ENCODE measurements at regions not wholly inside any gene's neighbourhood (a gene's known extent, or its start where the extent isn't known, plus 50 kb on each side); places are given as distances from the start of the nearest gene placed in this dataset.

DNA sequence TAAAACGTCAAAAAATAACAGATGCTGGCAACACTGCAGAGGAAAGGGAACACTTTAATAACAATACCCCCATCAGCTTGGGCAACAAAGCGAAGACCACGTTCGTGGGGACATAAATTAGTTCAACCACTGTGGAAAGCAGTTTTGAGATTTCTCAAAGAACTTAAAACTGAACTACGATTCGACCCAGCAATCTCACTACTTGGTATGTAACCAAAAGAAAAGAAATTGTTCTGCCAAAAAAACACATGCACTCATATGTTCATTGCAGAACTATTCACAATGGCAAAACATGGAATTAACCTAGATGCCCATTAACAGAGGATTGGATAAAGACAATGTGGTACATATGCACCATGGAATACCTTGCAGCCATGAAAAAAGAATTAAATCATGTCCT is 81.2 kb upstream of the RAP1B start:
- Histone ChIP-seq H3K27ac (ENCODE audit: low read depth, low read length) (no peak overlapping the region), H3K9ac (ENCODE audit: low read length) (no peak overlapping the region), H3K9me2 (replicated peaks; ENCODE audit: insufficient read depth, low read length) (no peaks in the 10 kb centered on the region), H3K4me3 (ENCODE audit: insufficient read depth, low read length, poor library complexity, severe bottlenecking) (no peak overlapping the region), H3K9me3 (ENCODE audit: insufficient read depth, low read length) (no peaks in the 10 kb centered on the region), H3K27me3 (ENCODE audit: low read length) (no peaks in the 10 kb centered on the region), H3K36me3 (ENCODE audit: low read length) (no peaks in the 10 kb centered on the region), H3F3A (ENCODE audit: insufficient read depth) (no peaks in the 10 kb centered on the region), H2AFZ (ENCODE audit: low read depth, low read length, severe bottlenecking) (no peak overlapping the region), H3K4me2 (ENCODE audit: low read depth, low read length, poor library complexity, severe bottlenecking) (no peak overlapping the region), H4K20me1 (ENCODE audit: low read depth, low read length) (no peaks in the 10 kb centered on the region), H3K79me2 (ENCODE audit: insufficient read depth, low read length) (no peaks in the 10 kb centered on the region)
- TF ChIP-seq EZH2phosphoT487 (conservative IDR thresholded peaks at IDR 0.05; ENCODE audit: low read length): no peak
- TF ChIP-seq, protein P1, sequence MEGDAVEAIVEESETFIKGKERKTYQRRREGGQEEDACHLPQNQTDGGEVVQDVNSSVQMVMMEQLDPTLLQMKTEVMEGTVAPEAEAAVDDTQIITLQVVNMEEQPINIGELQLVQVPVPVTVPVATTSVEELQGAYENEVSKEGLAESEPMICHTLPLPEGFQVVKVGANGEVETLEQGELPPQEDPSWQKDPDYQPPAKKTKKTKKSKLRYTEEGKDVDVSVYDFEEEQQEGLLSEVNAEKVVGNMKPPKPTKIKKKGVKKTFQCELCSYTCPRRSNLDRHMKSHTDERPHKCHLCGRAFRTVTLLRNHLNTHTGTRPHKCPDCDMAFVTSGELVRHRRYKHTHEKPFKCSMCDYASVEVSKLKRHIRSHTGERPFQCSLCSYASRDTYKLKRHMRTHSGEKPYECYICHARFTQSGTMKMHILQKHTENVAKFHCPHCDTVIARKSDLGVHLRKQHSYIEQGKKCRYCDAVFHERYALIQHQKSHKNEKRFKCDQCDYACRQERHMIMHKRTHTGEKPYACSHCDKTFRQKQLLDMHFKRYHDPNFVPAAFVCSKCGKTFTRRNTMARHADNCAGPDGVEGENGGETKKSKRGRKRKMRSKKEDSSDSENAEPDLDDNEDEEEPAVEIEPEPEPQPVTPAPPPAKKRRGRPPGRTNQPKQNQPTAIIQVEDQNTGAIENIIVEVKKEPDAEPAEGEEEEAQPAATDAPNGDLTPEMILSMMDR (IDR thresholded peaks at IDR 0.05; ENCODE audit: insufficient read depth, low read length, poor library complexity, severe bottlenecking): no peak

DNA sequence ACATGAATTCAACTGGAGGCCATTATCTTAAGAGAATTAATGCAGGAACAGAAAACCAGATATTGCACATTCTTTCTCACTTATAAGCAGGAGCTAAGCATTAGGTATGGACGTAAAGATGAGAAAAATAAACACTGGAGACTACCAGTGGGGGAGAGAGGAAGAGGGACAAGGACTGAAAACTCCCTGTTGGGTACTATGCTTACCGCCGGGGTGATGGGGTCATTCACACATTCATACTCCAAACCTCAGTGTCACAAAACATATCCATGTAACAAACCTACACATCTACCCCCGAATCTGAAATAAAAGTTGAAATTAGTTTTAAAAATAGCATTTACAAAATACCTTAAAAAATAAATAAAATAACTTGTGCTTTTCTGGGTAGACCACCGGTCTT is 80.8 kb upstream of the RAP1B start:
- Histone ChIP-seq H3K27ac (ENCODE audit: low read depth, low read length) (no peak overlapping the region), H3F3A (ENCODE audit: insufficient read depth) (no peaks in the 10 kb centered on the region), H2AFZ (ENCODE audit: low read depth, low read length, severe bottlenecking) (no peak overlapping the region), H3K9me3 (ENCODE audit: insufficient read depth, low read length) (no peaks in the 10 kb centered on the region), H3K79me2 (ENCODE audit: insufficient read depth, low read length) (no peaks in the 10 kb centered on the region), H3K9me2 (replicated peaks; ENCODE audit: insufficient read depth, low read length) (no peaks in the 10 kb centered on the region), H3K9ac (ENCODE audit: low read length) (no peak overlapping the region), H3K4me2 (ENCODE audit: low read depth, low read length, poor library complexity, severe bottlenecking) (no peak overlapping the region), H4K20me1 (ENCODE audit: low read depth, low read length) (no peaks in the 10 kb centered on the region), H3K36me3 (ENCODE audit: low read length) (no peaks in the 10 kb centered on the region), H3K4me3 (ENCODE audit: insufficient read depth, low read length, poor library complexity, severe bottlenecking) (no peak overlapping the region), H3K27me3 (ENCODE audit: low read length) (no peaks in the 10 kb centered on the region)
- TF ChIP-seq EZH2phosphoT487 (conservative IDR thresholded peaks at IDR 0.05; ENCODE audit: low read length): no peak
- TF ChIP-seq, protein P1 (IDR thresholded peaks at IDR 0.05; ENCODE audit: insufficient read depth, low read length, poor library complexity, severe bottlenecking): no peak

DNA sequence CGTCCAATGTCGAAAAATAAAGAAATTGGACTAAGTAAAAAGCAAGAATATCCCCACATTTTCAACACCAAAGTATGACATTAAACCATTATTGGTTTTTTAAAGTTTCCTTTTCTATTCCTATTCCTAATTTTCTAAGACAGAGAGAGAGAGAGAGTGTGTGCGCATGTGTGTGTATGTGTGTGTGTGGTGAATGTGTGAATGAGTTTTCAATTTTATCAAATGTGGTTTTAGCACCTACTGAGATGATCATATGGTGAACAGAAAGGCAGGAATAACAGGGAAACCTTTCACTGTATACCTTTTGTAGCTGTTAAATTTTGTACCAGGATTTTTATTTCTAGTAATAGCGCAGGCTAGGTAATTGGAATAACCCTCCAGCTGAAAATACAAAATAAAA is 80.4 kb upstream of the RAP1B start:
- Histone ChIP-seq H3K9ac (ENCODE audit: low read length) (no peak overlapping the region), H3K36me3 (ENCODE audit: low read length) (no peaks in the 10 kb centered on the region), H3K4me3 (ENCODE audit: insufficient read depth, low read length, poor library complexity, severe bottlenecking) (no peak overlapping the region), H3K9me3 (ENCODE audit: insufficient read depth, low read length) (no peaks in the 10 kb centered on the region), H3F3A (ENCODE audit: insufficient read depth) (no peaks in the 10 kb centered on the region), H3K9me2 (replicated peaks; ENCODE audit: insufficient read depth, low read length) (no peaks in the 10 kb centered on the region), H2AFZ (ENCODE audit: low read depth, low read length, severe bottlenecking) (no peak overlapping the region), H3K79me2 (ENCODE audit: insufficient read depth, low read length) (no peaks in the 10 kb centered on the region), H4K20me1 (ENCODE audit: low read depth, low read length) (no peaks in the 10 kb centered on the region), H3K27ac (ENCODE audit: low read depth, low read length) (no peak overlapping the region), H3K4me2 (ENCODE audit: low read depth, low read length, poor library complexity, severe bottlenecking) (no peak overlapping the region), H3K27me3 (ENCODE audit: low read length) (no peaks in the 10 kb centered on the region)
- TF ChIP-seq, protein P1 (IDR thresholded peaks at IDR 0.05; ENCODE audit: insufficient read depth, low read length, poor library complexity, severe bottlenecking): no peak
- TF ChIP-seq EZH2phosphoT487 (conservative IDR thresholded peaks at IDR 0.05; ENCODE audit: low read length): no peak

DNA sequence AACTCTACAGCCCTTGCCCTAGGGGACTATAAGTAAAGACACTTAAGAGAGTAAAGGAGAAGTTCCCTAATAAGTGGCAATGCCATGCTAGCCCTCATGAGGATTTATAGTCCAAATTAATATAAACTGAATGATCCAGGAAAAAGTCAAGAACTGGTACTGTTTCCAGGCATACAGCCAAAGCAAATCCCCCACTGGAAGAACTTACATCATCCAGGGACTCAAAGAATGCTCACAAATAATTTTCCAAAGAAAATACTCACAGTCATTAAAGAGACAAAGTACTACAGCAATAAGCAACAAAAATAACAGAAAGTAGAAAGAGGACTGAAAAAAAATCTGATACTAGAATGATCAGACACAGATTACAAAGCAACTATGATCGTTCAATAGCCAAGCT is 79.7 kb upstream of the RAP1B start:
- no peaks in the 10 kb centered on the region for H3F3A ChIP-seq (ENCODE audit: insufficient read depth)
- H3K9me3 ChIP-seq (ENCODE audit: insufficient read depth, low read length): no peaks in the 10 kb centered on the region
- TF ChIP-seq, protein P1 (IDR thresholded peaks at IDR 0.05; ENCODE audit: insufficient read depth, low read length, poor library complexity, severe bottlenecking): no peak
- TF ChIP-seq EZH2phosphoT487 (conservative IDR thresholded peaks at IDR 0.05; ENCODE audit: low read length): no peak
- H3K9ac ChIP-seq (ENCODE audit: low read length): no peak overlapping the region
- no peaks in the 10 kb centered on the region for H3K36me3 ChIP-seq (ENCODE audit: low read length)
- no peaks in the 10 kb centered on the region for H3K79me2 ChIP-seq (ENCODE audit: insufficient read depth, low read length)
- H3K27ac ChIP-seq (ENCODE audit: low read depth, low read length): no peak overlapping the region
- no peaks in the 10 kb centered on the region for H3K9me2 ChIP-seq (replicated peaks; ENCODE audit: insufficient read depth, low read length)
- H4K20me1 ChIP-seq (ENCODE audit: low read depth, low read length): no peaks in the 10 kb centered on the region
- no peak overlapping the region for H3K4me3 ChIP-seq (ENCODE audit: insufficient read depth, low read length, poor library complexity, severe bottlenecking)
- no peak overlapping the region for H2AFZ ChIP-seq (ENCODE audit: low read depth, low read length, severe bottlenecking)
- H3K4me2 ChIP-seq (ENCODE audit: low read depth, low read length, poor library complexity, severe bottlenecking): no peak overlapping the region
- H3K27me3 ChIP-seq (ENCODE audit: low read length): no peaks in the 10 kb centered on the region
